BLaER1 treated with 17β-estradiol and CSF1 and Interleukin-3, amounts not matched to agents 10 nM and 100 nM (cell line): ENCODE measurements at regions not wholly inside any gene's neighbourhood (a gene's known extent, or its start where the extent isn't known, plus 50 kb on each side); places are given as distances from the start of the nearest gene placed in this dataset.

Experiments
- H3K27ac ChIP-seq, 11 experiments: shearing (Covaris generic); formaldehyde crosslinking; 2 replicates each; pipeline ENCODE4 v1.8.1; 2022
- H3K27me3 ChIP-seq, 11 experiments: shearing (Covaris generic); formaldehyde crosslinking; 2 replicates each; pipeline ENCODE4 v1.8.1; 2022
- H3K36me3 ChIP-seq, 11 experiments: shearing (Covaris generic); formaldehyde crosslinking; 2 replicates each; pipeline ENCODE4 v1.8.1; 2022
- H3K4me1 ChIP-seq, 10 experiments: shearing (Covaris generic); formaldehyde crosslinking; 2 replicates each; pipeline ENCODE4 v1.8.1; 2022
- H3K4me2 ChIP-seq, 11 experiments: shearing (Covaris generic); formaldehyde crosslinking; 2 replicates each; pipeline ENCODE4 v1.8.1; 2022
- H3K4me3 ChIP-seq, 10 experiments: shearing (Covaris generic); formaldehyde crosslinking; 2 replicates each; pipeline ENCODE4 v1.8.1; 2022
- H3K9ac ChIP-seq, 11 experiments: shearing (Covaris generic); formaldehyde crosslinking; 2 replicates each; pipeline ENCODE4 v1.8.1; 2022
- H3K9me3 ChIP-seq, 11 experiments: shearing (Covaris generic); formaldehyde crosslinking; replicated peaks in 1 of 11; 2 replicates each; pipeline ENCODE4 v1.8.1; 2022
- H4K20me1 ChIP-seq, 11 experiments: shearing (Covaris generic); formaldehyde crosslinking; 2 replicates each; pipeline ENCODE4 v1.8.1; 2022
- Cebpa-rat ChIP-seq, 11 experiments: shearing (Covaris generic); IDR thresholded peaks; 2 replicates each; pipeline ENCODE4 v1.8.1; 2022

DNA sequence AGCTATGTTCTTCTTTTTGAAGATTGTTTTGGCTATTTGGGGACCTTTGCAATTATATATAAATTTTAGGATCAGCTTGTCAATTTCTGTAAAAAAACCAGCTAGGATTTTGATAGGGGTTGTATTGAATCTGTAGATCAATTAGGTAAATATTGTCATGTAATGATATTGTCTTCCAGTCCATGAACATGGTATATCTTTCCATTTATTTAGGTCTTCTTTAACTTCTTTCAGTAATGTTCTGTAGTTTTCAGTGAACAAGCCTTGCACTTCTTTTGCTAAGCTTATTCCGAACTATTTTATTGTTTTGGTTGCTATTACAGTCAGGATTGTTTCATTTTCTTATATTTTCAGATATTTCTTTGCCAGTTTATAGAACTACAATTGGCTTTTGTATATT, 175.8 kb upstream of the RARB start:
- Histone ChIP-seq H3K36me3 (no peaks in the 10 kb centered on the region), H4K20me1 (no peaks in the 10 kb centered on the region), H3K4me1 (no peaks in the 10 kb centered on the region), H3K27ac (no peak overlapping the region), H3K9me3 (peaks cover 41 to 56% (median 47%) of the 10 kb centered on the region in 11 experiments), H3K9ac (no peak overlapping the region), H3K4me2 (no peak overlapping the region), H3K4me3 (no peak overlapping the region), H3K27me3 (no peaks in the 10 kb centered on the region)
- no peak for TF ChIP-seq Cebpa-rat (IDR thresholded peaks at IDR 0.05)

- TF ChIP-seq Cebpa-rat (IDR thresholded peaks at IDR 0.05): no peak
- Histone ChIP-seq H3K4me2 (no peak overlapping the region), H3K4me3 (no peak overlapping the region)
Measured at GRCh38 chr3:25257026-25257425, 171.0 kb upstream of the RARB start.

DNA sequence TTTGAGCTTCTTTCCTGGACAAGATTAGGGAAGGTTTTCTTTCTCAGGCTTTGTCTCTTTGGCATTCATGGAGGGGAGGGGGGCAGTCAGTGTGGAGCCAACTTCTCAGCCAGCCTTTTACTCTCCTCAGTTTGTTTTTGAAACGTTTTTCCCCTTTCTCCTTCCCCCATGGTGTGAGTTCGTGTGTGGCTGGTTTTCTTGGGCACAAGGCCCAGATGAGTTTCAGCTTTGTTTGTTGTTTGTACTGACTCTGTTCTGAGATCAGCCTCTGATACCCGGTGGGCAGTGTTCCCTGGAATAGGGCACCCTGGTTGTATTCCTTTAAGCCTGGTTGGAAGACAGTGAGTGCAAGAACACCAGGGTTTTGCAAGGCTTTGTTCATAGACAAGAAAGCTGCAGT, 168.2 kb upstream of the RARB start:
- Histone ChIP-seq H3K9ac (no peak overlapping the region), H3K9me3 (no peaks in the 10 kb centered on the region), H3K4me3 (no peak overlapping the region), H4K20me1 (no peaks in the 10 kb centered on the region), H3K4me2 (no peak overlapping the region), H3K36me3 (no peaks in the 10 kb centered on the region), H3K4me1 (peaks cover under 1 to 4% (median 2%) of the 10 kb centered on the region in 10 experiments; a peak in 17 of 20 replicates), H3K27ac (no peak overlapping the region), H3K27me3 (0 out of 22 replicates have a peak, but pooled peaks cover 0 to 5% (median 0%) of the 10 kb centered on the region in 11 experiments)
- TF ChIP-seq Cebpa-rat (IDR thresholded peaks at IDR 0.05): no peak

More at GRCh38 chr3:25257026-25257425, 171.0 kb upstream of the RARB start:
- no peak overlapping the region for H3K27ac ChIP-seq
- no peaks in the 10 kb centered on the region for H3K27me3 ChIP-seq
- H3K36me3 ChIP-seq: no peaks in the 10 kb centered on the region
- no peaks in the 10 kb centered on the region for H3K4me1 ChIP-seq
- no peak overlapping the region for H3K9ac ChIP-seq
- no peaks in the 10 kb centered on the region for H4K20me1 ChIP-seq
- peaks cover 8 to 17% (median 11%) of the 10 kb centered on the region in 11 experiments; a peak in 17 of 22 replicates for H3K9me3 ChIP-seq

DNA sequence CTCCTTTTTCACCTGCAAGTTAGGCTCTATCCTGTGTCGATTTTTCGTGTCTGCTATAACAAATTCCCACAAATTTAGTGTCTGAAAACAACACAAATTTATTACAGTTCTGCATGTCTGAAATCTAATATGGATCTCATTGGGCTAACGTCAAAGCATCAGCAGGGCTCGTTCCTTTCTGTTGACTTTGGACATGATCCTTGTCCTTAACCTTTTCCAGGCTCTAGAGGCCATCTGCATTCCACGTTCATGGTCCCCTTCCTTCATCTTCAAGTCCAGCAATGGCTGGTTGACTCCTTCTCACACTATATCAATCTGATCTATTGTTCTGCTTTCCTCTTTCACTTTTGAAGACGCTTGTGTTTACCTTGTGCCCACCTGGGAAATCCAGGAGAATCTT, 165.7 kb upstream of the RARB start:
- no peak overlapping the region for H3K4me3 ChIP-seq
- no peak overlapping the region for H3K4me2 ChIP-seq
- H3K9ac ChIP-seq: no peak overlapping the region
- no peak overlapping the region for H3K27ac ChIP-seq
- no peaks in the 10 kb centered on the region for H3K9me3 ChIP-seq
- H4K20me1 ChIP-seq: no peaks in the 10 kb centered on the region
- peaks cover 10 to 16% (median 13%) of the 10 kb centered on the region in 10 experiments for H3K4me1 ChIP-seq
- H3K27me3 ChIP-seq: peaks cover 0 to 8% (median 0%) of the 10 kb centered on the region in 11 experiments; a peak in 1 of 22 replicates
- no peak for TF ChIP-seq Cebpa-rat (IDR thresholded peaks at IDR 0.05)
- H3K36me3 ChIP-seq: no peaks in the 10 kb centered on the region

DNA sequence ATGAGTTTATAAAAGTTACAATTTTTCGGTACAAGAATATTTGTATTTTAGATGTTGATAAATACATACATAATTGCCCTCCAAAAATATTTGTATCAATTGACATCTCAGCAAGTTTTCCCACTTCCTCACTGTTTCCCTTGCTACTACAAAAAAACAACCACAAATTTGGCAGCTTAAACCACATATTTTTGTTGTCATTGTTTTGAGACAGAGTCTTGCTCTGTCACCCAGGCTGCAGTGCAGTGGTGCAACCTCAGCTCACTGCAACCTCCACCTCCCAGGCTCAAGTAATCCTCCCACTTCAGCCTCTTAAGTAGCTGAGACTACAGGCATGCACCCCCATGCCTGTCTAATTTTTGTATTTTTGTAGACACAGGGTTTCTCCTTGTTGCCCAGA, 162.8 kb upstream of the RARB start:
- H3K27ac ChIP-seq: peak overlapping the region in 5 of 11 experiments; percentile 4 to 62 (median 52); a peak in 10 of 22 replicates
- TF ChIP-seq Cebpa-rat (IDR thresholded peaks at IDR 0.05): peak in 3 of 11 experiments; percentile 28 to 49 (median 29); a peak in 4 of 22 replicates
- H3K4me2 ChIP-seq: peak overlapping the region; percentile 17 to 81 (median 51); a peak in 21 of 22 replicates
- H3K27me3 ChIP-seq: peaks cover 0 to 8% (median 0%) of the 10 kb centered on the region in 11 experiments; a peak in 1 of 22 replicates
- H3K36me3 ChIP-seq: no peaks in the 10 kb centered on the region
- H4K20me1 ChIP-seq: no peaks in the 10 kb centered on the region
- H3K4me1 ChIP-seq: peaks cover 10 to 16% (median 13%) of the 10 kb centered on the region in 10 experiments
- H3K4me3 ChIP-seq: no peak overlapping the region
- no peak overlapping the region; a peak in 1 of 22 replicates for H3K9ac ChIP-seq
- H3K9me3 ChIP-seq: no peaks in the 10 kb centered on the region

DNA sequence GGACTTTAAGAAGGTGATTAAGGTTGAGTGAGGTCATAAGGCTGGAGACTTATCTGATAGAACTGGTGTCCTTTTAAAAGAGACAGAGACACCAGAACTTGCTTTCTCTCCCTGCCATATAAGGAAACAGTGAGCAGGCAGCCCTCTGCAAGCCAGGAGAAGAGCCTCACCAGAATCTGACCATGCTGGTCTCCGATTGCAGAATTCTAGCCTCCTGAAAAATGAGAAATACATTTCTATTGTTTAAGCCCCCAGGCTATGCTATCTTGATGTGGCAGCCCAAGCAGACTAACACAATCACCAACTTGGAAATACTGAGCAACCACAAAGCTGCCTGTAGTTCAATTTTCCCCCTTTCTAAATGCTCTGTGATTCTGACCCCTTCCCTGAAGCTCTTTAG, 161.4 kb upstream of the RARB start:
- Histone ChIP-seq H3K4me2 (no peak overlapping the region), H4K20me1 (no peaks in the 10 kb centered on the region), H3K36me3 (no peaks in the 10 kb centered on the region), H3K4me3 (no peak overlapping the region), H3K27ac (no peak overlapping the region), H3K4me1 (peaks cover 10 to 16% (median 13%) of the 10 kb centered on the region in 10 experiments), H3K9me3 (no peaks in the 10 kb centered on the region), H3K9ac (no peak overlapping the region), H3K27me3 (peaks cover 0 to 8% (median 0%) of the 10 kb centered on the region in 11 experiments; a peak in 1 of 22 replicates)
- no peak for TF ChIP-seq Cebpa-rat (IDR thresholded peaks at IDR 0.05)

DNA sequence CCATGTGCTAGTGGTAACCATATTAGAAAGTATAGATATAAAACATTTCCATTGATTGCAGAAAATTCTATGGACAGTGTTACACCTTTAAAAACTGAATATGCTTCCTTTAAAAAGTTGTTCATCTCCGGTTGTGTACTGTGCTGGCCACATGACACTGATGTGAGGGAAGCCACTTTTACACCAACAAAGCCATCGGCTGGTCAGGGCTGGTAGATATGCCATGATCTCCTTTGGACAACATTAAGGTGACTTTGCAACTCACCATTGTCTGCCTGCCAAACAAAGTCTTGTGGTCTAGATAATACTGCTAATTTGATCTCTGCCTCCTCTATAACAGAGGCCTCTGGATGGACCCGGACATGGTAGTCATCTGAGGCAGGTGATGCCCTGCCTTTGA, 156.0 kb upstream of the RARB start:
- H3K4me2 ChIP-seq: no peak overlapping the region
- no peak overlapping the region for H3K27ac ChIP-seq
- H3K27me3 ChIP-seq: peaks cover 0 to under 1% (median 0%) of the 10 kb centered on the region in 11 experiments; a peak in 1 of 22 replicates
- H3K4me1 ChIP-seq: no peaks in the 10 kb centered on the region
- no peaks in the 10 kb centered on the region for H4K20me1 ChIP-seq
- TF ChIP-seq Cebpa-rat (IDR thresholded peaks at IDR 0.05): no peak
- H3K9me3 ChIP-seq: no peaks in the 10 kb centered on the region
- no peak overlapping the region for H3K9ac ChIP-seq
- no peak overlapping the region for H3K4me3 ChIP-seq
- H3K36me3 ChIP-seq: no peaks in the 10 kb centered on the region

DNA sequence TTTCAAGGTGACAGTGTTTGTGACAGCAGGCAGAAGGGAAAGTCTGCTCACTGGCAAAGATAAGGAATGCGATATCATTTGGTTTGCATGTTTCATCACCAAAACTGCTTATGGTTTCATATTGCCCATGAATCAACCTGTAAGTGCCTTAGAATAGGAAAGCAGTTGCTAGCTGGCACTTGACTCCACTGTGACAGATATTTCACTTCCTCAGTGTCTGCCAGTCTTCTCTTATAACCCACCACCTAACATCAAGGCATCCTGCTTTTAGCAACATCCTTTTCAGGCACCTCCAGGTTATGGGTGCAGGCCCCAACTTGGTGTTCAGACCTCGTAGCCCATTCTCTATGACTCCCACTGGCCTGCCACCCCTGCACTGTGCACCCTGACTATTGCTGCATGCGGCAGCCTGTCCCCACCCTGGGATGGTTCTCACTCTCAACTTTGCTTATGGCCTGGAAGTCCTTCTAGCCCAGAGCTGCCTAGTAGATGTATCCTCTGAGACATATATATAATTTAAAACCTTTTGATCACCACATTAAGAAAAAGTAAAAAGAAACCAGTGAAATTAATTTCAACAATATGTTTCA, 154.4 kb upstream of the RARB start:
- no peak for TF ChIP-seq Cebpa-rat (IDR thresholded peaks at IDR 0.05)
- no peaks in the 10 kb centered on the region for H3K36me3 ChIP-seq
- H3K4me1 ChIP-seq: peaks cover 0 to 3% (median 0%) of the 10 kb centered on the region in 10 experiments; a peak in 3 of 20 replicates
- H3K4me3 ChIP-seq: no peak overlapping the region
- H3K27ac ChIP-seq: no peak overlapping the region
- no peaks in the 10 kb centered on the region for H4K20me1 ChIP-seq
- no peaks in the 10 kb centered on the region for H3K9me3 ChIP-seq
- H3K9ac ChIP-seq: no peak overlapping the region
- no peak overlapping the region for H3K4me2 ChIP-seq
- no peaks in the 10 kb centered on the region for H3K27me3 ChIP-seq

GRCh38 chr3:25277503-25277902, 150.6 kb upstream of the RARB start:
- Histone ChIP-seq H3K27me3 (no peaks in the 10 kb centered on the region), H3K27ac (no peak overlapping the region), H3K9me3 (no peaks in the 10 kb centered on the region), H3K4me1 (peaks cover 0 to 20% (median 0%) of the 10 kb centered on the region in 10 experiments; a peak in 3 of 20 replicates), H3K4me3 (no peak overlapping the region), H3K4me2 (no peak overlapping the region), H3K9ac (no peak overlapping the region), H4K20me1 (no peaks in the 10 kb centered on the region), H3K36me3 (no peaks in the 10 kb centered on the region)
- no peak for TF ChIP-seq Cebpa-rat (IDR thresholded peaks at IDR 0.05)
